ENCODE measurements at regions not wholly inside any gene's neighbourhood (a gene's known extent, or its start where the extent isn't known, plus 50 kb on each side); places are given as distances from the start of the nearest gene placed in this dataset.

- peak overlapping the region in 1 of 10 donors; percentile 2 for H3K27ac ChIP-seq
These were observed 498.1 kb upstream of the TNC start for GRCh38 chr9:115615821-115616665.

GRCh38 chr9:115616666-115617239, 498.8 kb upstream of the TNC start:
- Histone ChIP-seq H3K36me3 (no peaks in the 10 kb centered on the region), H3K9me3 (peaks cover 0 to 7% (median 0%) of the 10 kb centered on the region in 11 donors), H3K4me3 (no peak overlapping the region), H3K27me3 (peaks cover 0 to 9% (median 3%) of the 10 kb centered on the region in 7 donors), H3K4me1 (no peaks in the 10 kb centered on the region), H3K27ac (no peak overlapping the region)
- 91 to 94% methylated on average over 2 of the region's 2 CpGs for WGBS, 2 donors
- intact Hi-C loops (cut with DNase I) = no loop called here
- no peak for TF ChIP-seq CTCF (IDR thresholded peaks at IDR 0.05)
- ATAC-seq (no peak), DNase-seq (no peak)

More at GRCh38 chr9:115615821-115616665, 498.1 kb upstream of the TNC start:
- H3K27me3 ChIP-seq = peaks cover 0 to 10% (median 3%) of the 10 kb centered on the region in 7 donors
- DNase-seq = no peak
- intact Hi-C loops (cut with DNase I) = no loop called here
- WGBS, 2 donors = 58 to 66% methylated on average over 4 of the region's 4 CpGs
- no peak for TF ChIP-seq CTCF (IDR thresholded peaks at IDR 0.05)
- no peak overlapping the region for H3K4me3 ChIP-seq
- ATAC-seq = no peak
- peaks cover 0 to 1% (median 0%) of the 10 kb centered on the region in 11 donors for H3K9me3 ChIP-seq
- no peaks in the 10 kb centered on the region for H3K4me1 ChIP-seq
- H3K36me3 ChIP-seq = no peaks in the 10 kb centered on the region

- Histone ChIP-seq H3K4me3 (no peak overlapping the region), H3K4me1 (no peaks in the 10 kb centered on the region), H3K36me3 (no peaks in the 10 kb centered on the region), H3K27me3 (no peaks in the 10 kb centered on the region), H3K27ac (no peak overlapping the region), H3K9me3 (peaks cover 0 to 17% (median 6%) of the 10 kb centered on the region in 11 donors)
- no peak for DNase-seq
- intact Hi-C loops (cut with DNase I) = no loop called here
- TF ChIP-seq CTCF (IDR thresholded peaks at IDR 0.05) = no peak
- no peak for ATAC-seq
These were observed 507.3 kb upstream of the TNC start for GRCh38 chr9:115625251-115625650.

- DNase-seq = no peak
- intact Hi-C loops (cut with DNase I) = no loop called here
- TF ChIP-seq CTCF (IDR thresholded peaks at IDR 0.05) = no peak
- H3K27me3 ChIP-seq = no peaks in the 10 kb centered on the region
- no peak overlapping the region for H3K4me3 ChIP-seq
- no peaks in the 10 kb centered on the region for H3K4me1 ChIP-seq
- ATAC-seq = no peak
- WGBS, 2 donors = 85 to 92% methylated on average over 5 of the region's 5 CpGs
- H3K36me3 ChIP-seq = no peaks in the 10 kb centered on the region
- H3K27ac ChIP-seq = no peak overlapping the region
- peaks cover 0 to 17% (median 6%) of the 10 kb centered on the region in 11 donors for H3K9me3 ChIP-seq
These were observed 508.0 kb upstream of the TNC start for GRCh38 chr9:115625954-115626353.
